Stomach (tissue), 8 donors: ENCODE measurements at regions not wholly inside any gene's neighbourhood (a gene's known extent, or its start where the extent isn't known, plus 50 kb on each side); places are given as distances from the start of the nearest gene placed in this dataset.

Experiments
- DNase-seq, 2 donors: peaks; one replicate each; pipeline versions ENCODE4 v3.0.0 to v3.0.0-alpha.2; 2013 to 2019
- H3K27ac ChIP-seq, 5 donors: fragments of 200-600 bp in 4 of 5; sonication (generic) in 4 of 5; one replicate each; pipeline ENCODE4 v1.5.1; 2013 to 2019; ENCODE audit warnings: mild to moderate bottlenecking in 1 of 5, moderate library complexity in 1 of 5
- H3K27me3 ChIP-seq, 3 donors: fragments of 200-600 bp; sonication (generic); one replicate each; pipeline ENCODE4 v1.5.1; 2017 to 2019; ENCODE audit warnings: mixed run types in 1 of 3
- H3K36me3 ChIP-seq, 4 donors: fragments of 200-600 bp; sonication (generic); 1 replicate in 3 of 4; 2 replicates in 1 of 4; pipeline ENCODE4 v1.5.1; 2016 to 2019
- H3K4me1 ChIP-seq, 4 donors: fragments of 200-600 bp; sonication (generic); one replicate each; pipeline ENCODE4 v1.5.1; 2016 to 2019
- H3K4me3 ChIP-seq, 4 donors: fragments of 200-600 bp; sonication (generic) in 3 of 4; one replicate each; pipeline ENCODE4 v1.5.1; 2016 to 2019; ENCODE audit warnings: mild to moderate bottlenecking in 1 of 4
- H3K9me3 ChIP-seq, 4 donors: fragments of 200-600 bp; sonication (generic); one replicate each; pipeline ENCODE4 v1.5.1; 2016 to 2019
- EP300 ChIP-seq: sonication (generic); formaldehyde crosslinking; IDR thresholded peaks from one replicate; pipeline ENCODE4 v1.6.1; 2017; ENCODE audit warnings: antibody characterized with exemption
- POLR2A ChIP-seq, 4 donors: fragments of 450-650 bp; IDR thresholded peaks; one replicate each; pipeline ENCODE4 v1.6.1; 2016; ENCODE audit warnings: antibody characterized with exemption in 4 of 4, control low read depth in 2 of 4, mild to moderate bottlenecking in 1 of 4, moderate library complexity in 1 of 4
- POLR2AphosphoS5 ChIP-seq, 3 donors: sonication (generic); formaldehyde crosslinking; IDR thresholded peaks; one replicate each; pipeline ENCODE4 v1.6.1; 2016; ENCODE audit warnings: antibody characterized with exemption in 3 of 3
- WGBS, 5 donors: extraction: QIAGEN DNeasy Blood & Tissue Kit in 3 of 5; methylation state at CpG; one replicate each; pipeline versions ENCODE4 v1.1.5 to v1.1.7; 2013 to 2018; 5-methylcytosine and 5-hydroxymethylcytosine counted together
- intact Hi-C: fragments of 100-400 bp; cut with DNase I; formaldehyde crosslinking; loops from one replicate; pipeline ENCODE4 v1.15.1; 2023; ENCODE audit warnings: low total_unique reads
- TF ChIP-seq, protein P1 (sequence below), 7 experiments: fragments of 450-650 bp in 4 of 7; fragments of 200-600 bp in 3 of 7; sonication (generic) in 3 of 7; IDR thresholded peaks; one replicate each; pipeline ENCODE4 v1.5.1; 2016 to 2019; ENCODE audit warnings: antibody characterized with exemption in 7 of 7, control low read depth in 2 of 7, mild to moderate bottlenecking in 1 of 7
- donor health status: healthy with polysubstance abuse.
- donor health status: Bipolar disorder and iron deficiency.
- donor health status: healthy.

DNA sequence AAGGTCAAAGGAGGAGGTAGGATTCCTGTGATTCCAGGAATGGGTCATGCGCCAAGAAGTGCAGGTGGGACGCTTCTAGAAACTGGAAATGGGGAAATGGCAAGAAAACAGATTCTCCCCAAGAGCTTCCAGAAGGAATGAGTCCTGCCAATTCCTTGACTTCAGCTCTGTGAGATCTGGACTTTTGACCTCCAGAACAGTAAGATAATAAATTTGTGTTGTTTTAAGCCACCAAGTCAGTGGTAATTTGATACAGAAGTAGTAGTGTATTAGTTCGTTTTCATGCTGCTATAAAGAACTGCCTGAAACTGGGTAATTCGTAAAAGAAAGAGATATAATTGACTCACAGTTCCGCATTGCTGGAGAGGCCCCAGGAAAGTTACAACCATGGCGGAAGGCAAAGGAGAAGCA lies 178.6 kb upstream of the GALNT17 start:
- Histone ChIP-seq H3K27me3 (no peaks in the 10 kb centered on the region), H3K36me3 (no peaks in the 10 kb centered on the region), H3K4me3 (no peak overlapping the region), H3K9me3 (peaks cover 0 to 14% (median 10%) of the 10 kb centered on the region in 4 donors), H3K4me1 (no peaks in the 10 kb centered on the region), H3K27ac (no peak overlapping the region)
- DNase-seq, result peak in 1 of 2 donors; percentile 38
- TF ChIP-seq POLR2A (IDR thresholded peaks at IDR 0.05) (no peak), EP300 (no peak), POLR2AphosphoS5 (IDR thresholded peaks at IDR 0.05) (no peak)
- TF ChIP-seq, protein P1, sequence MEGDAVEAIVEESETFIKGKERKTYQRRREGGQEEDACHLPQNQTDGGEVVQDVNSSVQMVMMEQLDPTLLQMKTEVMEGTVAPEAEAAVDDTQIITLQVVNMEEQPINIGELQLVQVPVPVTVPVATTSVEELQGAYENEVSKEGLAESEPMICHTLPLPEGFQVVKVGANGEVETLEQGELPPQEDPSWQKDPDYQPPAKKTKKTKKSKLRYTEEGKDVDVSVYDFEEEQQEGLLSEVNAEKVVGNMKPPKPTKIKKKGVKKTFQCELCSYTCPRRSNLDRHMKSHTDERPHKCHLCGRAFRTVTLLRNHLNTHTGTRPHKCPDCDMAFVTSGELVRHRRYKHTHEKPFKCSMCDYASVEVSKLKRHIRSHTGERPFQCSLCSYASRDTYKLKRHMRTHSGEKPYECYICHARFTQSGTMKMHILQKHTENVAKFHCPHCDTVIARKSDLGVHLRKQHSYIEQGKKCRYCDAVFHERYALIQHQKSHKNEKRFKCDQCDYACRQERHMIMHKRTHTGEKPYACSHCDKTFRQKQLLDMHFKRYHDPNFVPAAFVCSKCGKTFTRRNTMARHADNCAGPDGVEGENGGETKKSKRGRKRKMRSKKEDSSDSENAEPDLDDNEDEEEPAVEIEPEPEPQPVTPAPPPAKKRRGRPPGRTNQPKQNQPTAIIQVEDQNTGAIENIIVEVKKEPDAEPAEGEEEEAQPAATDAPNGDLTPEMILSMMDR (IDR thresholded peaks at IDR 0.05), result no peak
- intact Hi-C loops, result no loop called here
- 64 to 69% (median 66%) methylated on average over 6 of the region's 6 CpGs for WGBS, 5 donors

DNA sequence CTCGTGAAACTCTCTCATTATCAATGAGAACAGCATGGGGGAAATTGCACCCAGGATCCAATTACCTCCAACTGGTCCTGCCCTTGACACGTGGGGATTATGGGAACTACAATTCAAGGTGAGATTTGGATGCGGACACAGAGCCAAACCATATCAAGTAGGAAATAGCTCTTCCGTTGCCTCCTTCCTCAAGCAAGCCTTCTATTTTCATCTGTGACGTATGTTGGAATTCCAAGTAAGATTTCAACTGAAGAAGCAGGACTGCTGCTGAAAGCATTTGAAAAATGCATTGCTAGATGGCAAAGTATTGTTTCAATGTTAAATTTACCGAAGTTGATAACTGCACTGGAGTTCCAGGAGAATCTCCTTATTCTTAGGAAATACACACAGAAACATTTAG lies 178.1 kb upstream of the GALNT17 start:
- intact Hi-C loops, result no loop called here
- H3K4me1 ChIP-seq, result no peaks in the 10 kb centered on the region
- TF ChIP-seq POLR2AphosphoS5 (IDR thresholded peaks at IDR 0.05) (no peak), POLR2A (IDR thresholded peaks at IDR 0.05) (no peak), EP300 (no peak)
- TF ChIP-seq, protein P1 (IDR thresholded peaks at IDR 0.05), result no peak
- no peaks in the 10 kb centered on the region for H3K27me3 ChIP-seq
- 34 to 38% (median 36%) methylated on average over 6 of the region's 6 CpGs for WGBS, 5 donors
- peak in 1 of 2 donors; percentile 22 for DNase-seq
- no peaks in the 10 kb centered on the region for H3K36me3 ChIP-seq
- peaks cover 0 to 10% (median 5%) of the 10 kb centered on the region in 4 donors for H3K9me3 ChIP-seq
- no peak overlapping the region for H3K27ac ChIP-seq
- H3K4me3 ChIP-seq, result no peak overlapping the region

DNA sequence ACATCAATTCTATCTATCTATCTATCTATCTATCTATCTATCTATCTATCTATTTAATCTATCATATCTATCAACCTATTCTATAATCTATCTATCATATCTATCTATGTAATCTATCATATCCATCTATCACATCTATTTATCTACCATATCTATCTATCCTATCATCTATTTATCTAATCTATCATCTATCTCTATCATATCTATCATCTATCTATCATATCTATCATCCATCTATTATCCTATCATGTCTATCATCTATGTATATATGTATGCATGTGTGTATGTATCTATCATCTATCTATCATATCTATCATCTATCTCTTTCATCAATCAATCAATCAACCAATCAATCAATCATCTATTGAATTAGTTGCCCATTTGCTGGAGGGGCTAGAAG lies 159.3 kb upstream of the GALNT17 start:
- Histone ChIP-seq H3K9me3 (peaks cover 0 to 40% (median 15%) of the 10 kb centered on the region in 4 donors), H3K4me3 (no peak overlapping the region), H3K27me3 (no peaks in the 10 kb centered on the region), H3K4me1 (no peaks in the 10 kb centered on the region), H3K36me3 (no peaks in the 10 kb centered on the region), H3K27ac (no peak overlapping the region)
- no peak for TF ChIP-seq POLR2AphosphoS5 (IDR thresholded peaks at IDR 0.05)
- TF ChIP-seq EP300, result no peak
- TF ChIP-seq POLR2A (IDR thresholded peaks at IDR 0.05), result no peak
- TF ChIP-seq, protein P1 (IDR thresholded peaks at IDR 0.05), result no peak
- intact Hi-C loops, result no loop called here
- no peak for DNase-seq

DNA sequence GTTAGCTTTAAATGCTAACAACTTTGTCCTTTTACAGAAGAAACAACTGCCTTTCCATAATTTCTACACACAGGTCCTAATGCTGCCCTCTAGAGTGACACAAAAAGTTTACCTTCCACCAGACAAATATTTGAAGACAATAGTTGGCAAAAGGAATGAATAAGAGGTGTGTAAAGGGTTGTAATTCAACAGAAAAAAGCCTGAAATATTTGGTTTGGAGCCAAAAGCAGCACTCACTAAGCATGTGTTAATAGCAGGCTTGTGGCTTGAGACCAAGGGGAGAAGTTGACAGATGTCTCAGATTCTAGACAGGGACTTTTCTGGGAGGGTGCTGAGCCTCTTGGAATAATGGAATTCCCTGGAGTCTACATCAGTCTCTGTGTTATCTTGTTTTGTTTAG lies 156.2 kb upstream of the GALNT17 start:
- Histone ChIP-seq H3K36me3 (no peaks in the 10 kb centered on the region), H3K27ac (no peak overlapping the region), H3K9me3 (peaks cover 0 to 16% (median 12%) of the 10 kb centered on the region in 4 donors), H3K27me3 (no peaks in the 10 kb centered on the region), H3K4me3 (no peak overlapping the region), H3K4me1 (no peaks in the 10 kb centered on the region)
- intact Hi-C loops, result no loop called here
- TF ChIP-seq, protein P1 (IDR thresholded peaks at IDR 0.05), result no peak
- no peak for TF ChIP-seq POLR2AphosphoS5 (IDR thresholded peaks at IDR 0.05)
- DNase-seq, result no peak
